ENCODE measurements at regions not wholly inside any gene's neighbourhood (a gene's known extent, or its start where the extent isn't known, plus 50 kb on each side); places are given as distances from the start of the nearest gene placed in this dataset.

DNA sequence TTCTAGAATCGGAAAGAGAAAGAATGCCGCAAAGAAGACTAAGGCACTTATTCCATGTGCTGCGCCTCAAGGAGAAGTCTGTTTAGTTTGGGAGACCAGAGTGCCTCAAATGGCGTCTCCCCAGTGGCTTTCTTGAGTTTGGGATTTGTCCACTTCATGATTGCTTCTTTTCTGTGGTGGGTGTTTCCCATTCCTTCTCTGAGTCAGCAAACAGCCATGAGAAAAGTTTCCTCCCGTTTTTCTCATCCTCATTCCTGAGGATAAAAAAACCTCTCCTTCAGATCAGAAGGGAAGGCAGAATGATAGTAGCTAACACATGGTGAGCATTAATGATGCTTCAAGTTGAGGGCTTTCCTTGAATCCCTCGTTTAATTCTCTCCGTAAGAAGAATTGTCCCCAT is 275.9 kb upstream of the WWC1 start:
- TF ChIP-seq ZNF24 (IDR thresholded peaks at IDR 0.05): no peak
- TF ChIP-seq, protein P1, sequence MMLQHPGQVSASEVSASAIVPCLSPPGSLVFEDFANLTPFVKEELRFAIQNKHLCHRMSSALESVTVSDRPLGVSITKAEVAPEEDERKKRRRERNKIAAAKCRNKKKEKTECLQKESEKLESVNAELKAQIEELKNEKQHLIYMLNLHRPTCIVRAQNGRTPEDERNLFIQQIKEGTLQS (IDR thresholded peaks at IDR 0.05; ENCODE audit: borderline replicate concordance, extremely low read depth, low read depth, low read length): no peak
- no peak for TF ChIP-seq POLR2A (IDR thresholded peaks at IDR 0.05; ENCODE audit: low read depth, low read length)
- TF ChIP-seq TBL1XR1 (IDR thresholded peaks at IDR 0.05; ENCODE audit: low read depth, low read length): no peak
- no peak for TF ChIP-seq HDAC6 (IDR thresholded peaks at IDR 0.05; ENCODE audit: unreplicated experiment)
- TF ChIP-seq TAF1 (IDR thresholded peaks at IDR 0.05; ENCODE audit: borderline replicate concordance, low read depth, low read length): no peak
- no peak for TF ChIP-seq SUZ12 (IDR thresholded peaks at IDR 0.05; ENCODE audit: unreplicated experiment)
- TF ChIP-seq, protein P2, sequence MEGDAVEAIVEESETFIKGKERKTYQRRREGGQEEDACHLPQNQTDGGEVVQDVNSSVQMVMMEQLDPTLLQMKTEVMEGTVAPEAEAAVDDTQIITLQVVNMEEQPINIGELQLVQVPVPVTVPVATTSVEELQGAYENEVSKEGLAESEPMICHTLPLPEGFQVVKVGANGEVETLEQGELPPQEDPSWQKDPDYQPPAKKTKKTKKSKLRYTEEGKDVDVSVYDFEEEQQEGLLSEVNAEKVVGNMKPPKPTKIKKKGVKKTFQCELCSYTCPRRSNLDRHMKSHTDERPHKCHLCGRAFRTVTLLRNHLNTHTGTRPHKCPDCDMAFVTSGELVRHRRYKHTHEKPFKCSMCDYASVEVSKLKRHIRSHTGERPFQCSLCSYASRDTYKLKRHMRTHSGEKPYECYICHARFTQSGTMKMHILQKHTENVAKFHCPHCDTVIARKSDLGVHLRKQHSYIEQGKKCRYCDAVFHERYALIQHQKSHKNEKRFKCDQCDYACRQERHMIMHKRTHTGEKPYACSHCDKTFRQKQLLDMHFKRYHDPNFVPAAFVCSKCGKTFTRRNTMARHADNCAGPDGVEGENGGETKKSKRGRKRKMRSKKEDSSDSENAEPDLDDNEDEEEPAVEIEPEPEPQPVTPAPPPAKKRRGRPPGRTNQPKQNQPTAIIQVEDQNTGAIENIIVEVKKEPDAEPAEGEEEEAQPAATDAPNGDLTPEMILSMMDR (IDR thresholded peaks at IDR 0.05 in 2 of 3, conservative IDR thresholded peaks at IDR 0.05 in 1 of 3; ENCODE audit: control insufficient read depth in 2 of 3, extremely low read depth in 1 of 3, insufficient read depth in 1 of 3, low read depth in 3 of 3, low read length in 3 of 3): no peak

All from GM12878 (cell line).